IMR-90 (cell line): ENCODE measurements at regions not wholly inside any gene's neighbourhood (a gene's known extent, or its start where the extent isn't known, plus 50 kb on each side); places are given as distances from the start of the nearest gene placed in this dataset.
A peak's percentile ranks its signal among the peaks of the same experiment; 100 is the strongest.

Experiments
- ATAC-seq: fragments of 200-7000 bp; cut with Tn5 transposase; 2 replicates; pipeline ENCODE4 v1.9.1; 2020; ENCODE audit warnings: low read depth, mild to moderate bottlenecking, moderate library complexity
- BruUV-seq: library from RNA; stranded (reverse); fragments of 400-500 nt; replicated peaks from 2 replicates; lab custom pipeline; 2021; lab: Mats Ljungman, UMichigan
- CTCF ChIA-PET: fragments of 300-600 bp; formaldehyde crosslinking; extraction: SDS; loops from one replicate; lab custom pipeline; 2021; ENCODE audit warnings: antibody characterized with exemption; lab: Yijun Ruan, JAX
- POLR2A ChIA-PET: fragments of 300-600 bp; sonication (Branson Sonifier 250); formaldehyde crosslinking; loops from one replicate; lab custom pipeline; 2022; ENCODE audit warnings: antibody characterized with exemption; ENCODE audit not compliant: unreplicated experiment; lab: Charles Lee
- DNase-seq: peaks from one replicate; pipeline ENCODE4 v3.0.0; 2013
- H2AFZ ChIP-seq: replicated peaks from 2 replicates; pipeline ENCODE3; 2013; ENCODE audit warnings: low read length, mild to moderate bottlenecking; ENCODE audit not compliant: poor library complexity
- H2AK5ac ChIP-seq: 2 replicates; pipeline ENCODE4 v1.6.1; 2013; ENCODE audit warnings: low read depth, low read length, inconsistent platforms
- H2AK9ac ChIP-seq: replicated peaks from 2 replicates; pipeline ENCODE3; 2013; ENCODE audit warnings: mild to moderate bottlenecking, low read depth, low read length, moderate library complexity; ENCODE audit not compliant: poor library complexity
- H2BK120ac ChIP-seq: 2 replicates; pipeline ENCODE4 v1.6.1; 2013; ENCODE audit warnings: low read depth, low read length, inconsistent platforms
- H2BK15ac ChIP-seq: 3 replicates; pipeline ENCODE4 v1.6.1; 2013; ENCODE audit warnings: low read depth, low read length, inconsistent platforms
- H2BK20ac ChIP-seq: 2 replicates; pipeline ENCODE4 v1.6.1; 2013; ENCODE audit warnings: low read depth, mild to moderate bottlenecking, inconsistent platforms, low read length, moderate library complexity
- H2BK5ac ChIP-seq: 2 replicates; pipeline ENCODE4 v1.6.1; 2013; ENCODE audit warnings: mild to moderate bottlenecking, low read depth, low read length, inconsistent platforms; ENCODE audit not compliant: poor library complexity, severe bottlenecking
- H3K14ac ChIP-seq: replicated peaks from 2 replicates; pipeline ENCODE4 v1.6.1; 2013; ENCODE audit warnings: low read depth, low read length, inconsistent platforms
- H3K18ac ChIP-seq: 2 replicates; pipeline ENCODE4 v1.6.1; 2013; ENCODE audit warnings: low read depth, low read length, control low read depth
- H3K23ac ChIP-seq: 2 replicates; pipeline ENCODE4 v1.6.1; 2013; ENCODE audit warnings: low read depth, low read length, inconsistent platforms
- H3K27ac ChIP-seq: 2 replicates; pipeline ENCODE4 v1.5.1; 2013; ENCODE audit warnings: mild to moderate bottlenecking, control low read depth, low read length; ENCODE audit not compliant: insufficient read depth
- H3K27me3 ChIP-seq: 2 replicates; pipeline ENCODE4 v1.6.1; 2013; ENCODE audit warnings: low read length; ENCODE audit not compliant: control insufficient read depth, insufficient read depth
- H3K36me3 ChIP-seq: 2 replicates; pipeline ENCODE4 v1.6.1; 2013; ENCODE audit warnings: low read length, mixed read lengths; ENCODE audit not compliant: control insufficient read depth, insufficient read depth
- H3K4ac ChIP-seq: 2 replicates; pipeline ENCODE4 v1.6.1; 2013; ENCODE audit warnings: low read depth, low read length, inconsistent platforms
- H3K4me1 ChIP-seq: 2 replicates; pipeline ENCODE4 v1.6.1; 2013; ENCODE audit warnings: low read length, mixed read lengths; ENCODE audit not compliant: control insufficient read depth, insufficient read depth
- H3K4me2 ChIP-seq: 2 replicates; pipeline ENCODE4 v1.6.1; 2013; ENCODE audit warnings: low read depth, mild to moderate bottlenecking, control low read depth, low read length, moderate library complexity
- H3K4me3 ChIP-seq: 2 replicates; pipeline ENCODE4 v1.5.1; 2013; ENCODE audit warnings: low read depth, mild to moderate bottlenecking, control low read depth, low read length, moderate library complexity; ENCODE audit not compliant: insufficient read depth
- H3K56ac ChIP-seq: 2 replicates; pipeline ENCODE4 v1.6.1; 2013; ENCODE audit warnings: low read length, inconsistent platforms; ENCODE audit not compliant: insufficient read depth; ENCODE audit errors: extremely low read depth
- H3K79me1 ChIP-seq, 2 experiments: 2 replicates each; pipeline ENCODE4 v1.6.1; 2013; ENCODE audit warnings: low read length in 2 of 2, inconsistent platforms in 1 of 2, low read depth in 1 of 2
- H3K9ac ChIP-seq: 2 replicates; pipeline ENCODE4 v1.6.1; 2013; ENCODE audit warnings: low read depth, low read length, control low read depth
- H3K9me1 ChIP-seq: 2 replicates; pipeline ENCODE4 v1.6.1; 2013; ENCODE audit warnings: low read length, inconsistent platforms; ENCODE audit not compliant: insufficient read depth
- H3K9me3 ChIP-seq: 2 replicates; pipeline ENCODE4 v1.6.1; 2013; ENCODE audit warnings: low read length; ENCODE audit not compliant: control insufficient read depth, insufficient read depth
- H4K20me1 ChIP-seq: 2 replicates; pipeline ENCODE4 v1.6.1; 2013; ENCODE audit warnings: low read length, inconsistent platforms; ENCODE audit not compliant: insufficient read depth
- H4K5ac ChIP-seq: 2 replicates; pipeline ENCODE4 v1.6.1; 2013; ENCODE audit warnings: mild to moderate bottlenecking, low read depth, low read length, control low read depth
- H4K8ac ChIP-seq, 2 experiments: 2 replicates each; pipeline ENCODE4 v1.6.1; 2013; ENCODE audit warnings: low read depth in 2 of 2, low read length in 2 of 2, control low read depth in 1 of 2, inconsistent platforms in 1 of 2
- H4K91ac ChIP-seq: 2 replicates; pipeline ENCODE4 v1.6.1; 2013; ENCODE audit warnings: low read depth, low read length, inconsistent platforms; ENCODE audit not compliant: insufficient read depth
- BHLHE40 ChIP-seq: fragments of 150-350 bp; IDR thresholded peaks from 2 replicates; pipeline ENCODE4 v1.6.1; 2016; ENCODE audit warnings: mild to moderate bottlenecking, low read depth, low read length
- CEBPB ChIP-seq: IDR thresholded peaks from 2 replicates; pipeline ENCODE4 v1.6.1; 2012; ENCODE audit warnings: low read depth, low read length, improper control_type of control experiment
- CHD1 ChIP-seq: IDR thresholded peaks from 2 replicates; pipeline ENCODE4 v1.6.1; 2012; ENCODE audit warnings: low read depth, low read length, improper control_type of control experiment
- CTCF ChIP-seq: conservative IDR thresholded peaks from 2 replicates; pipeline ENCODE4 v1.5.1; 2012; ENCODE audit warnings: mild to moderate bottlenecking, low read depth, low read length, improper control_type of control experiment
- ELK1 ChIP-seq: fragments of 150-350 bp; IDR thresholded peaks from 2 replicates; pipeline ENCODE4 v1.6.1; 2016; ENCODE audit warnings: low read depth, mild to moderate bottlenecking, low read length, moderate library complexity, borderline replicate concordance
- FOS ChIP-seq: fragments of 150-350 bp; IDR thresholded peaks from 2 replicates; pipeline ENCODE4 v1.6.1; 2016; ENCODE audit warnings: low read depth, low read length
- MAFK ChIP-seq: IDR thresholded peaks from 2 replicates; pipeline ENCODE4 v1.6.1; 2012; ENCODE audit warnings: low read depth, low read length, improper control_type of control experiment
- MAZ ChIP-seq: IDR thresholded peaks from 2 replicates; pipeline ENCODE4 v1.6.1; 2012; ENCODE audit warnings: low read depth, mild to moderate bottlenecking, low read length, improper control_type of control experiment, moderate library complexity, borderline replicate concordance
- MXI1 ChIP-seq: IDR thresholded peaks from 2 replicates; pipeline ENCODE4 v1.6.1; 2012; ENCODE audit warnings: low read depth, mild to moderate bottlenecking, low read length, moderate library complexity, borderline replicate concordance
- NFE2L2 ChIP-seq: fragments of 150-350 bp; IDR thresholded peaks from 2 replicates; pipeline ENCODE4 v1.6.1; 2016; ENCODE audit warnings: low read depth, mild to moderate bottlenecking, low read length
- POLR2A ChIP-seq: IDR thresholded peaks from 2 replicates; pipeline ENCODE4 v1.6.1; 2012; ENCODE audit warnings: mild to moderate bottlenecking, low read depth, low read length
- RAD21 ChIP-seq: IDR thresholded peaks from 2 replicates; pipeline ENCODE4 v1.6.1; 2012; ENCODE audit warnings: low read length, improper control_type of control experiment
- RCOR1 ChIP-seq: IDR thresholded peaks from 2 replicates; pipeline ENCODE4 v1.6.1; 2012; ENCODE audit warnings: mild to moderate bottlenecking, low read length, improper control_type of control experiment; ENCODE audit not compliant: insufficient replicate concordance
- RFX5 ChIP-seq: IDR thresholded peaks from 2 replicates; pipeline ENCODE4 v1.8.0; 2012; ENCODE audit warnings: low read depth, mild to moderate bottlenecking, low read length, moderate library complexity
- SMC3 ChIP-seq: fragments of 150-350 bp; IDR thresholded peaks from 2 replicates; pipeline ENCODE4 v1.6.1; 2016; ENCODE audit warnings: low read depth, mild to moderate bottlenecking, antibody characterized with exemption, low read length, moderate library complexity
- USF2 ChIP-seq: fragments of 150-350 bp; IDR thresholded peaks from 2 replicates; pipeline ENCODE4 v1.6.1; 2017; ENCODE audit warnings: mild to moderate bottlenecking, antibody characterized with exemption, low read length, low read depth
- WGBS, 2 experiments: methylation state at CpG; one replicate each; pipeline versions ENCODE4 v1.1.5 to v1.1.7; 2013; ENCODE audit warnings: missing lambda C conversion rate in 2 of 2; ENCODE audit not compliant: insufficient read length in 1 of 2; ENCODE audit errors: extremely low coverage in 2 of 2; 5-methylcytosine and 5-hydroxymethylcytosine counted together
- dilution Hi-C: fragments of 300-500 bp; cut with HindIII; formaldehyde crosslinking; loops from one replicate; pipeline ENCODE4 v1.14.3; 2018; ENCODE audit warnings: low sequenced_read_pairs; ENCODE audit not compliant: unreplicated experiment
- in situ Hi-C: fragments of 300-500 bp; cut with MboI; formaldehyde crosslinking; loops from 3 replicates; pipeline ENCODE4 v1.14.3; 2019; ENCODE audit warnings: low sequenced_read_pairs, inconsistent platforms, mixed read lengths
- intact Hi-C: fragments of 100-400 bp; cut with micrococcal nuclease; formaldehyde crosslinking; loops from 2 replicates; pipeline ENCODE4 v1.10.0; 2022

DNA sequence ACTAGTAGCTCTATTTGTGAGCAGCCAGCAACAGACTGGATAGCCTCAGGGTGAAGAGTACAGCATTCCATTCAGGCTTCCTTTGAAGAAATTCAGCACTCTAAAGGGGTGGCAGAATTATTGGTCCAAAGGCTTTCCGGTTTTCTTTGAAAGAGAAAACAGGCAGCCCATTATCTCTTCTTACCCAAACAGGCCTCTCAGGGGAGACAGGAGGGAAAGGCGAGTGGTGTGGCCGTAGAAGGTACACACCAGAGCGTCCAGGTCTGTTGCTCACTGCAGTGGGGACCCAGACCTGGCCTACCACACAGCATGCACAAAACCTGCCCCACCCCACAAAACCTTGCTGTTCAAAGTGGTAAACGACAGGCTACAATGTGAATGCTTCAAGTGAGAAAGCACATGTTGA, 83.3 kb downstream of the ZNF608 start:
- Histone ChIP-seq H3K27ac (peak overlapping the region; percentile 14), H2BK20ac (peak overlapping the region; percentile 87), H4K91ac (peak overlapping the region; percentile 88), H3K18ac (peak overlapping the region; percentile 25), H4K20me1 (no peaks in the 10 kb centered on the region), H2BK120ac (peak overlapping the region; percentile 94), H3K36me3 (no peaks in the 10 kb centered on the region), H3K56ac (no peak overlapping the region), H3K9me1 (peaks cover 20% of the 10 kb centered on the region), H3K4ac (peak overlapping the region; percentile 88), H3K9ac (no peak overlapping the region), H3K27me3 (no peaks in the 10 kb centered on the region), H3K4me1 (peaks cover 27% of the 10 kb centered on the region), H2BK15ac (peak overlapping the region; percentile 55; the same call in 2 of the 3 replicates), H2AK5ac (peak overlapping the region; percentile 76; the same call in 1 of the 2 replicates), H3K79me1 (peaks cover 29 to 64% of the 10 kb centered on the region in 2 experiments), H3K4me2 (no peak overlapping the region), H4K5ac (peak overlapping the region; percentile 21), H2AK9ac (peak overlapping the region; percentile 39), H3K4me3 (no peak overlapping the region), H2AFZ (peak overlapping the region; percentile 19), H3K23ac (peak overlapping the region; percentile 52; the same call in 1 of the 2 replicates), H4K8ac (peak overlapping the region; percentile 48 to 49; a peak in 3 of 4 replicates), H3K14ac (peak overlapping the region; percentile 91), H3K9me3 (no peaks in the 10 kb centered on the region), H2BK5ac (peak overlapping the region; percentile 95)
- no CpG with 5 or more reads among the region's 5 CpGs for WGBS, 2 experiments
- ATAC-seq = peak; percentile 35; the same call in 1 of the 2 replicates
- intact Hi-C loops = no loop called here
- no peak for TF ChIP-seq BHLHE40
- TF ChIP-seq ELK1 = no peak
- no peak for TF ChIP-seq USF2
- TF ChIP-seq SMC3 = no peak
- no peak for TF ChIP-seq RCOR1
- TF ChIP-seq CEBPB = no peak
- no peak for TF ChIP-seq RFX5
- no peak for TF ChIP-seq FOS
- TF ChIP-seq MAFK = no peak
- no peak for TF ChIP-seq POLR2A
- no peak for TF ChIP-seq RAD21
- no peak for TF ChIP-seq NFE2L2
- no peak for TF ChIP-seq CHD1
- no peak for TF ChIP-seq MXI1
- TF ChIP-seq CTCF = no peak
- no peak for TF ChIP-seq MAZ
- DNase-seq = no peak
- in situ Hi-C loops = no loop called here
- dilution Hi-C loops = no loop called here
- BruUV-seq = no TSS peak
- POLR2A ChIA-PET = no interaction called here
- CTCF ChIA-PET = no interaction called here
